LNCAP (cell line): ENCODE measurements at regions not wholly inside any gene's neighbourhood (a gene's known extent, or its start where the extent isn't known, plus 50 kb on each side); places are given as distances from the start of the nearest gene placed in this dataset.

Experiments
- CTCF ChIP-seq: fragments of 450-650 bp; IDR thresholded peaks from 2 replicates; pipeline ENCODE4 v1.5.1; 2017; ENCODE audit warnings: mild to moderate bottlenecking

GRCh38 chr6:132045877-132046276 is 94.7 kb upstream of the CCN2 start:
- no peak for TF ChIP-seq CTCF

- no peak for TF ChIP-seq CTCF
Measured at GRCh38 chr6:132043148-132043547, 92.0 kb upstream of the CCN2 start.

GRCh38 chr6:132041706-132042105 is 90.5 kb upstream of the CCN2 start:
- TF ChIP-seq CTCF = no peak

GRCh38 chr6:132028029-132028428 is 76.9 kb upstream of the CCN2 start:
- no peak for TF ChIP-seq CTCF

- no peak for TF ChIP-seq CTCF
Measured at GRCh38 chr6:132025468-132025867, 74.3 kb upstream of the CCN2 start.

- no peak for TF ChIP-seq CTCF
Measured at GRCh38 chr6:132023490-132023889, 72.3 kb upstream of the CCN2 start.

- TF ChIP-seq CTCF = no peak
Measured at GRCh38 chr6:132021552-132022375, 70.6 kb upstream of the CCN2 start.
